ENCODE measurements at regions not wholly inside any gene's neighbourhood (a gene's known extent, or its start where the extent isn't known, plus 50 kb on each side); places are given as distances from the start of the nearest gene placed in this dataset.

DNA sequence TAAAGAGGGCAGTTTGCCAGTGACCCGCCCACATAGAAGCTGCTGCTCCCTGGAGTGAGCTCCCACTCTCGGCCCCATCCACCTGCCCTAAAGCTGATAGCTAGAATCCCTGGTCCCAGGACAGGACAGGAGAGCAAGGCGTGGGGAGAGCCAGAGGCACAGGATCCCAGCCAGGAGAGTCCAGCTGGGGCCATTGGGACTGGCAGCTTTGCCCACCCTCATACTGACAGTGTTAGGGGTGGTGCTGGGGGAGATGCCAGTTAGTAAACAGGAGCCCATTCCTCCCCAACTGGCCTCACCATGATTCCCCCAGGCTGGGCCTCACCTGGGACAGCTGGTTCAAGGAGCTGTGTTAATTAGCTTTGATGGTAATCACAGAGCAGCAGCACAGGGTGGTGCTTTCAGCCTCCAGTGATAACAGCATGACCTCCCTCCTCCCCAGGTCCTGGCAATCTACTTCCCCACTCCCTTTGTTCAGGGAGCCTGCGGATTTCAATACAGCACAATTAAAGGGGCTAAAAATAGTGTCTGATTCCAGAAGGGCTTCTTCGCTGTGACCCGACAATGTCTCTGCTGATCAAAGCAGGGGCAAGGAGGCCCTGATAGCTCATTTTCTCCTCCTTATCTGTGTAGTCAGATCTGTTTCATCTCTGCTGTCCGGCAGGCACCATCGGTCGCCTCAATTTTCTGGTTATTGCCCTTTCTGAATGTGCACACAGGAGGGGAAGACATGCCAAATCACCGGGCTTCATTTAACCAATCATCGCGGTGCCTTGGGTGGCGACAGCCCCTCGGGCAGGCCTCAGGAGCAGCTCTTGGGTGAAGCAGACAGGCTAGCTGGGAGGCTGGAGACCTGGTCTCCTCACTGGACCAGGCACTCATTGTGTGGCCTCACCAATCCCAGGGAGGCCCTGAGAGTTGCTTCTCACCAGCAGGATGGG is 119.9 kb upstream of the TEX51 start:
- no peaks in the 10 kb centered on the region for H3K36me3 ChIP-seq
- 57% methylated on average over 14 of the region's 14 CpGs for WGBS
- H3K9me3 ChIP-seq, result no peaks in the 10 kb centered on the region
- H3K4me1 ChIP-seq, result peaks cover 13% of the 10 kb centered on the region
- H3K27me3 ChIP-seq, result peaks cover 25% of the 10 kb centered on the region
- H3K4me3 ChIP-seq, result no peak overlapping the region
- TF ChIP-seq POLR2AphosphoS5 (IDR thresholded peaks at IDR 0.05) (no peak), EP300 (IDR thresholded peaks at IDR 0.05) (no peak), POLR2A (IDR thresholded peaks at IDR 0.05) (no peak)
- TF ChIP-seq, protein P1, sequence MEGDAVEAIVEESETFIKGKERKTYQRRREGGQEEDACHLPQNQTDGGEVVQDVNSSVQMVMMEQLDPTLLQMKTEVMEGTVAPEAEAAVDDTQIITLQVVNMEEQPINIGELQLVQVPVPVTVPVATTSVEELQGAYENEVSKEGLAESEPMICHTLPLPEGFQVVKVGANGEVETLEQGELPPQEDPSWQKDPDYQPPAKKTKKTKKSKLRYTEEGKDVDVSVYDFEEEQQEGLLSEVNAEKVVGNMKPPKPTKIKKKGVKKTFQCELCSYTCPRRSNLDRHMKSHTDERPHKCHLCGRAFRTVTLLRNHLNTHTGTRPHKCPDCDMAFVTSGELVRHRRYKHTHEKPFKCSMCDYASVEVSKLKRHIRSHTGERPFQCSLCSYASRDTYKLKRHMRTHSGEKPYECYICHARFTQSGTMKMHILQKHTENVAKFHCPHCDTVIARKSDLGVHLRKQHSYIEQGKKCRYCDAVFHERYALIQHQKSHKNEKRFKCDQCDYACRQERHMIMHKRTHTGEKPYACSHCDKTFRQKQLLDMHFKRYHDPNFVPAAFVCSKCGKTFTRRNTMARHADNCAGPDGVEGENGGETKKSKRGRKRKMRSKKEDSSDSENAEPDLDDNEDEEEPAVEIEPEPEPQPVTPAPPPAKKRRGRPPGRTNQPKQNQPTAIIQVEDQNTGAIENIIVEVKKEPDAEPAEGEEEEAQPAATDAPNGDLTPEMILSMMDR (IDR thresholded peaks at IDR 0.05), result no peak
- DNase-seq (ENCODE audit: low spot score in 2 of 2), result no peak
- no peak overlapping the region for H3K27ac ChIP-seq

DNA sequence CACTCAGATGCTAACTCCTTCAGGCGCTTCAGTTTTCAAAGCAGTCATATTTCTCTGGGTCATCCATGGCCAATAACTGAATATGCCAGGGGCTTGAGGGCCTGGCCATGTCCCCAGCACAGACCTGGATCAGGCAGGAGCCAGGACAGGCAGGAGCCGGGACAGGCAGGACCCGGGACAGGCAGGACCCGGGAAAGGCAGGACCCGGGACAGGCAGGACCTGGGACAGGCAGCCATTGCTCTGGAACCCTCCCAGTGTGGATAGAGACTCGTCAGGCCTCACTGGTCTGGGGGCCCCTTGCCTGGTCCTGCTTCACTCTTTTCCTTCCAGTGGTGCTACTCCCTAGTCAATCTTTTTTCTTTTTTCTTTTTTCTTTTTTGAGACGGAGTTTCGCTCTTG is 117.5 kb upstream of the TEX51 start:
- TF ChIP-seq, protein P1 (IDR thresholded peaks at IDR 0.05), result no peak
- H3K36me3 ChIP-seq, result no peaks in the 10 kb centered on the region
- H3K4me3 ChIP-seq, result no peak overlapping the region
- H3K27me3 ChIP-seq, result peaks cover 23% of the 10 kb centered on the region
- DNase-seq (ENCODE audit: low spot score in 2 of 2), result no peak
- H3K4me1 ChIP-seq, result peaks cover 13% of the 10 kb centered on the region
- no peaks in the 10 kb centered on the region for H3K9me3 ChIP-seq
- no peak overlapping the region for H3K27ac ChIP-seq
- 84% methylated on average over 8 of the region's 8 CpGs for WGBS

DNA sequence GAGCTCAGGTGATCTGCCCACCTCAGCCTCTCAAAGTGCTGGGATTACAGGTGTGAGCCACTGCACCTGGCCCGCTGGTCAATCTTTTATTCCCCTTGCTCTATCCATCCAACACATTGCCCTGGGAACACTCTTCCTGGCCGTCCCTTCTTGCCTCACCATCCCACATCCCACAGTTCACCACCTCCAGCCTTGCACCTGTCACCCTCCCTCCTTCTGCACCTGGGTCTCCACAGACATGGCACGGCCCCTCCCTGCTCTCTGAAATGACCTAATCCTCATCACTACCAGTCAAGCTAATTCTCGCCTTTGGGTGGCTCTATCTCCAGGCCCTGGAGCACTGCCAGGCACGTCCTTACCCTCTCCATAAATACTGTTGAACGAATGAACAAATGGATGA is 116.9 kb upstream of the TEX51 start:
- TF ChIP-seq POLR2AphosphoS5 (IDR thresholded peaks at IDR 0.05) (no peak), EP300 (IDR thresholded peaks at IDR 0.05) (no peak), POLR2A (IDR thresholded peaks at IDR 0.05) (no peak)
- TF ChIP-seq, protein P1 (IDR thresholded peaks at IDR 0.05), result no peak
- Histone ChIP-seq H3K4me1 (peaks cover 8% of the 10 kb centered on the region), H3K27me3 (peaks cover 20% of the 10 kb centered on the region), H3K4me3 (no peak overlapping the region), H3K9me3 (no peaks in the 10 kb centered on the region), H3K36me3 (no peaks in the 10 kb centered on the region), H3K27ac (no peak overlapping the region)
- DNase-seq (ENCODE audit: low spot score in 2 of 2), result no peak
- whole genome bisulfite sequencing, result 57% methylated on average over 6 of the region's 6 CpGs

GRCh38 chr2:126782648-126783047 is 116.0 kb upstream of the TEX51 start:
- no peaks in the 10 kb centered on the region for H3K4me1 ChIP-seq
- 93% methylated on average over 4 of the region's 4 CpGs for WGBS
- H3K27me3 ChIP-seq, result peaks cover 20% of the 10 kb centered on the region
- TF ChIP-seq POLR2AphosphoS5 (IDR thresholded peaks at IDR 0.05) (no peak), EP300 (IDR thresholded peaks at IDR 0.05) (no peak), POLR2A (IDR thresholded peaks at IDR 0.05) (no peak)
- TF ChIP-seq, protein P1 (IDR thresholded peaks at IDR 0.05), result no peak
- no peak for DNase-seq (ENCODE audit: low spot score in 2 of 2)
- H3K36me3 ChIP-seq, result no peaks in the 10 kb centered on the region
- no peak overlapping the region for H3K27ac ChIP-seq
- H3K9me3 ChIP-seq, result no peaks in the 10 kb centered on the region
- no peak overlapping the region for H3K4me3 ChIP-seq

DNA sequence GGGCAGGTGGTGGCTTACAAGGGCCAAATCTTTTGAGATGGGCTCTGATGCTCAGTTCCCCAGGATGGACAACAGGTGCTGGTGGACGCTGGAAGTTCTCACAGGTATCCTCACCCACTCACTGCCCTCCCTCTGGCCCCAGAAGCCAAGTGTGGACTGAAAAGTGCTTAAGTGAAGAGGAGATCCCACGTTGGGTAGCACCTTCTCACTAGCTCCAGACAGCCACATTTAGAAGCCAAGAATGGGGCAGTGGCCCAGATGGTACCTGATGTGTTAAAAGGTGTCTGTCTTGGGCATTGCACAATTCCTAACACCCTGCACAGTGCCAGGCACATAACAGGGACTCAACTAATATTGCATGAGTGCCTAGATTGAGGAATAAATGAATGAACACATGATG is 115.3 kb upstream of the TEX51 start:
- Histone ChIP-seq H3K4me1 (no peaks in the 10 kb centered on the region), H3K36me3 (no peaks in the 10 kb centered on the region), H3K4me3 (no peak overlapping the region), H3K27ac (no peak overlapping the region), H3K9me3 (no peaks in the 10 kb centered on the region), H3K27me3 (peaks cover 20% of the 10 kb centered on the region)
- WGBS, result 58% methylated on average over 2 of the region's 2 CpGs
- no peak for DNase-seq (ENCODE audit: low spot score in 2 of 2)
- TF ChIP-seq EP300 (IDR thresholded peaks at IDR 0.05) (no peak), POLR2AphosphoS5 (IDR thresholded peaks at IDR 0.05) (no peak), POLR2A (IDR thresholded peaks at IDR 0.05) (no peak)
- TF ChIP-seq, protein P1 (IDR thresholded peaks at IDR 0.05), result no peak

All from suprapubic skin (tissue), 4 donors.